Daoy (cell line): ENCODE measurements at regions not wholly inside any gene's neighbourhood (a gene's known extent, or its start where the extent isn't known, plus 50 kb on each side); places are given as distances from the start of the nearest gene placed in this dataset.

Experiments
- DNase-seq: peaks from one replicate; pipeline ENCODE4 v3.0.0-alpha.2; 2015; ENCODE audit warnings: low read depth

- DNase-seq: no peak
These were observed 81.7 kb upstream of the HMHB1 start for GRCh38 chr5:143730112-143730801.

- DNase-seq: no peak
These were observed 82.5 kb upstream of the HMHB1 start for GRCh38 chr5:143729334-143729946.

DNA sequence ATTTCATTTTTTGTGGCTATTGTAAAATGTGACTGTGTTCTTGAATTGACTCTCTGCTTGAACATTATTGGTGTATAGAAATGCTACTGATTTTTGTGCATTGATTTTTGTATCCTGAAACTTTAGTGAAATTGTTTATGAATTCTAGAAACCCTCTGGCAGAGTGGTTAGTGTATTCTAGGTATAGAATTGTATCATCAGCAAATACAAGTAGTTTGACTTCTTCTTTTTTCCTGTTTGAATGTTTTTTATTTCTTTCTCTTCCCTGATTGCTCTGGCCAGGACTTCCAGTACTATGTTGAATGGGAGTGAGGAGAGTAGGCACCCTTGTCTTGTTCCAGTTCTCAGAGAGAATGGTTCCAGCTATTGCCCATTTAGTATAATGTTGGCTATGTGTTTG is 88.8 kb upstream of the HMHB1 start:
- no peak for DNase-seq

GRCh38 chr5:143721925-143722324 is 90.0 kb upstream of the HMHB1 start:
- DNase-seq: no peak

DNA sequence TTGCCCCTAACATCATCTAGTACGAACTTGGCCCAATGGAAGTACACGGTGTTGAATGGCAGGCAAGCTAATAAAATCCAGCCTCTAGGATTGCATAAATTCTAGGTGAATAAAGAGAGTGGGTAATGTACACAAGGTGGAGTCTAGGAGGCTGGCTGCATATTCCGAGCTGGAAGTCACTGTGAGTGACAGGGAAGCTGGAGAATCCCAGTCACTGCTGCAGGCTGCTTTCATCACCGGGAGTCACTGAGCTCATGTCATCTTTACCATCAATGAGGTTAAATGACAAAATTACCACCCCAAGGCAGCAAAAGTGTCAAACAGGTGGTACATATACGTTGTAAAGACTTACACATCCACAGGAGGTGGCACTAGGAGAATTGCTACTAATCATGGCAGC is 91.3 kb upstream of the HMHB1 start:
- DNase-seq: no peak

DNA sequence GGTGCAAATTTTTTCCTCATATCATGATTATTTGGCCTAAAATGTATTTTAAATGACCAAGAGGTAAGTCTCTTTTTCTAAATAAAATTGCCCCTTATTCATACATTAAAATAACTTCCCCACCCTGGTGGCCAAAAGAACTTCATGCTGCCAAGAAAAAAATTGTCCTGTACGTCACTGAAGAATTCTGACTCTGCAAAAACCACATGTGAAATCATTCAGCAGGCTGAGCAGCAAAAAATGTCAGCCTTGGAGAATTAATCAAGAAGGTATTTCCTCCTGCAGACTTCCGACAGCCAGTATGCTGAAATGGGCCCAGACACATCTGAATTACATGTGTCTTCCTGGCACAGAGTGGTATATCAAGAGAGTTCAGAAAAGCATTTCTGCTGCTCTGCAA is 94.6 kb upstream of the HMHB1 start:
- peak; percentile 52 for DNase-seq

DNA sequence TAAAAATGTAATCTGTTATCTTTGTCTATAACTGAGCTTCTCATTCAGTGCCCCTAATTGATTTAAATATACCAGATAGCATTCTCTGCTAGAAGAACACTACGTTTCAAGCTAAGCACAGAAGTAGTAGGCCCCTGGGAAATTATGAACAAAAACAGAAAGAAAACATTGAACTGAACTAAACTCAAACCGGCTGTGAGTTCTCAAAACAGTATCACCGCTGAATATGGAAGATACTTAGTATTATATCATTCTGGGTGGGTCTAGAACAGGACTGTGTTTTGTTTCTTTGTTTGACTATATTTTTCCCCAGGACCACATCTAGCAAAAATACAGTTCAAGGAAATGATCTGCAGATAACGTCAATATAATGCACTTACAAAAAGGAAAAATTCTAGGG is 95.1 kb upstream of the HMHB1 start:
- no peak for DNase-seq

- no peak for DNase-seq
These were observed 96.3 kb upstream of the HMHB1 start for GRCh38 chr5:143715616-143716015.

DNA sequence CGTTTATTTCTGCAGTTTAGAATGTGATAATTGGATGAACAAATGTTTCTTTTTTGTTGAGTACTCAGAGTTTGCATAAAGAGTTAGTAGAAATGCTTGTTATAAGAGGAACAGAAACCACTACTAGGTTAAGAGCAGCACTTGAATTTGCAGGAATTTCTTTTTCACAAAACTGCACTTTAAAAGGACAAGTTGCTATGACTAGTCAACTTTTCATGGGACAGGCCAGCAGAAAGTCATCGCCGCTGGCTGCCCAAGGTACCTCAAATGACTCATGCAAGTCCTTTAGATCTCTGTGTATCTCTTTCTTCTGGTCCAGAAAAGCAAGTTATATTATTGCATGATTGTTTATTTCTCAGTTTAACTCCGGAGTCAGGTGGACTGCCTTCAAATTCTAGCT is 97.3 kb upstream of the HMHB1 start:
- DNase-seq: no peak

DNA sequence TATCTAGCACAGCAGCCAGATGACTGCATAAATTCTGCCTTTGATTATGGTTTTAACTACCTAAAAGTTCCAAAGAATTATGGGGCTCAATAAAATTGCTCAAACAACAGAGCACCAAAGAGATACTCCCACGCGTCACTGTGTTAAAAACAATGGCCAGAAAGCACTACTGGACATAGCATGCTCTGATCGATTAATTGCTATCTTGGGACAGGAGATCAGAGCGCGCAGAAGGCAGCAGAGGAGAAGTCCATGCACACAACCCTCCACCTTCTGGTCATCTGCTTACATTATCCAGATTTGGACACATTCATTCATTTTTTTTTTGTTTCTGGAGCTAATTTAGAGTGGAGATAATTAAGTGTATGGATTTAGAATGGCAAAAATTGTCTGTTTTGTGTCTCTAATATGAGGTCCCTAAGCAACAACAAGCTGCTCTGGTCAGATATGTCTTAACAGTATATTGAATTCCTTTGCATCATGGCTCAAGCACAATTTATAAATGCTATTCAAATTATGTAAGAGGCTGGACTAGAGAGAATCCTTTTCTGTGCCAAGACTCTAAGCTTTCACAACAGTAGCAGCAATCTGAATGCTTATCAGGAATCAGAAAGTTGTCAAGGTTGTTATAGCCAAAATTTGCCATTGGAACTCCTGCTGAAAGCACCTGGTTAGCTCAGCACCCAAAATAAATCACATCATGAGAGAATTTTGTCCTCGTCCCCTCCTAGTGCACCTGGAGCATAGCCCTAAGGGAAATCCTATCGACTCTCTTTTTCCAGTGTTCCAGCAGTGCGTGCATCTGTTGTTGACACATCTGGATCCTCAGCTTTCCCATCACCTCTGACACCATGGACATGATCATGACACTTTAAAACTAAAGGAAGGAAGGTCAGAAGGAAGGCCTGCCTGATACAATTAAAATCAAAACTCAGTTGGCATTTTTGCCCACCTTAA is 98.6 kb upstream of the HMHB1 start:
- DNase-seq: no peak

DNA sequence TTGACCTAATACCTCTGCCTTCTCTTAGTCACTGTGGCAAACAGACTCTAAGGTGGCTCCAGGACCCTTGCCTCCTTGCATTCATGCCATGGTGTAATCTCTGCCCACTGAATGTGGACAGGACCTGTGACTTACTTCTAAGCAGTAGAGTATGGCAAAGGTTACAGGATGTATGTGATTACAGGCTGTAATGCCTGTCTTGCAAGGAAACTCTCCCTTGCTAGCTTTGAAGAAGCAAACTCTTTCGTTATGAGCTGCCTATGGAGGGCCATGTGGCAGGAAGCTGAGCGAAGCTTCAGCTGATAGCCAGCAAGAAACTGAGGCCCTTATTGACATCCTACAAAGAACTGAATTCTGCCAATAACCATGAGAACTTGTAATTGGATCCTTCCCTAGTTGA is 103.3 kb upstream of the HMHB1 start:
- DNase-seq: no peak

GRCh38 chr5:143707806-143708205 is 104.2 kb upstream of the HMHB1 start:
- no peak for DNase-seq

DNA sequence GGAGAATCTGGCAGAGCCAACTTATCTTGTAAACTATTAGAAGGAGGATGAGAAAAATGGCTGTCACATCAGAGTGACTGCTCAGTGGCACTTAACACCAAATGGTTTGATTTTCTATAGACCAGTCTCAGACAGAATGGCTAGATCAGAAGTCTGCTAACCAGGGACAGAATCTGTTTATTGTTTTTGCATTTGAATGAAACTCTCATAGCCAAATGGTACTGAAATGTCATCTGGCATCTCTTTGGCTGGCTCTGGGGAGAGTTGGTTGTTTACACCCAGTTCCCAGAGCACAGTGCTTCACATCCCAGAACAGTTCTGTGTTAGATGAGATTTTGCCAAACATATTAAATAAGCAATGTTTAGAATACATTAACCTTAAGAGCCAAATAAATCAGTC is 106.6 kb upstream of the HMHB1 start:
- no peak for DNase-seq

DNA sequence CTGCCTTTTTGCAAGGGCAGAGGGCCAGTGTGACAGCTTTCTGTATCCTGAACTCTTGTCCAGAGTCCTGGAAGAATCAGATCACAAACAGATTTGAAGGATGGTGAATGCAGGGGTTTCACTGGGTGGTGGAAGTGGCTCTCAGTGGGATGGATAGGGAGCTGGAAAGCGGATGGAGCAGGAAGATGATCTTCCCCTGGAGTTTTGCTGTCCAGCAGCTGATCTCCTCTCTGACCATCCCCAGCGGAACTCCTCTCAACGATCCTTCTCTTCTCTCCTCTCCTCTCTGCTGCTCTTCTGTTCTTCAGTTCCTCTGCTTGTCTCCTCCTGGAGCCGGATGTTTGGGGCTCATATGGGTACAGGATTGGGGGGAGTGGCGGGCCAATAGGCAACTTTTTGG is 108.3 kb upstream of the HMHB1 start:
- no peak for DNase-seq

DNA sequence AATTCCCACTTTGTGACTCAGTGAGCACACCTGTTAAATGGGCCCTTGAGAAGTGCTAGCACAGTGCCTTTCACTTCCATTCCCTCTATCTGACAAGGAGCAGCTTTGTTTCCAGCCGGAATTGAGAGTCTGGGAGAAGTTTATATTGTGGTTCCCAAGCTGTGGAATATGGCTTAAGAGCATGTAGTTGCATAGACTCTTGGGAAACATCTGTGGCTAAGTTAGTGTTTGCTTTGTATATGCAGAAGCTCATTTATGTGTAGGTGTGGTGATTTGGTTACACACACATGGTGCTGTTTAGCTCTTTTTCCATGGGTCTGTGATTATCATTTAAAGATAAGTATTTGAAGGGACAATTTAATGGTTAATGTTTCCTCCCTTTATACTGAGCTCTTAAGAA is 110.5 kb upstream of the HMHB1 start:
- DNase-seq: no peak

DNA sequence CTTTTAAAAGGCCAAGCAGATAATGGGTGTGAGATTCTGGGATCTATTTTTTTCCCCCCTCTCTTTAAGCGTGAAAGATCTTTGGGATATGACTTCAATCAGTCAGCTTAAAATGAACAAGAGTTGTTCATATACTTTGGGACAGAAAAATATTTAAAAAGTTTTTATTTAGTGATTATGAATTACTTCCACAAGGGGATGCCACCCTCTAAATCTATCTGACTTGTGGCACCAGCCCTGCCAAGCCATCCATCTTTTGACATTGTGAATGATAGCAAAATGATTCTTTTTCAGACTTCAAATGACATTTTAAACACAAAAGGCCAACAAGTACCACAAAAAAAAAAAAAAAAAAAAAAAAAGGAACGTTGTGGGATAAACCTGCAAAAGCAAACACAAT is 111.0 kb upstream of the HMHB1 start:
- no peak for DNase-seq

DNA sequence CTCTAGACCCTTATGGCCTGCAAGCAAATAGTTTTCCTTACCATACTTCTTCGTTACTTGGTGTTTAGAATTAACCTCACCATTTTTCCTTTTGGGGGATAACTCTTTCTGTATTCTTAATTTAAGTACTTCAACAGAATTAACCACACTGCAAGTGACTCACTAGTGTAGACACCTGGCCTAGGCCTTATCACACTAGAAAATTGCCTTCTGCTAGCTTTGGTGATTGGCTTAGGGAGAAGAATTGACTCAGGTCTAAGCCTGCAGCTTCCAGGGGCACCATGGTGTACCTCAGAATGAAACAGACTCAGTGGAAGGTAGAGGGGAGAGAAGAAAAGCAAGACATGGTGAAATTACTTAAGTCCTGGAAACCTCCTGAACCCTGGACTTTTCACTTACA is 112.8 kb upstream of the HMHB1 start:
- DNase-seq: no peak

- DNase-seq: no peak
These were observed 113.4 kb upstream of the HMHB1 start for GRCh38 chr5:143698574-143698973.

GRCh38 chr5:143696921-143697320 is 115.0 kb upstream of the HMHB1 start:
- no peak for DNase-seq

DNA sequence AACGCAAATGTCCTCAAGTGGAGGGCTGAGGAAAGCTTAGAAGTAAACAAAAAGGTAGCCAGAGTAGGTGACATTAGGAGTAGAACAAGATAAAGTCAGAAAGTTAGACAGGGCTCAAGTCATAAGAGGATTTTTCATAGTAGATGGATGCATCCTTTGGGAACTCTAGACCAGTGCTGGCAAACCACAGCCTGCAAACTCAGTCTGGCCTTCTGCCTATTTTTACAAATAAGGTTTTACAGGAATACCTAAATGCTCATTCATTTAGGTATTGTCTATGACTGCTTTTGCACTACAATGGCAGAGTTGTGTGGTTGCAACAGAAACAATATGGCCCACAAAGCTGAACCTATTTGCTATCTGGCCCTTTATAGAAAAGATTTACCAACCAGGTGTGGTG is 116.0 kb upstream of the HMHB1 start:
- DNase-seq: no peak

GRCh38 chr5:143695244-143695864 is 116.6 kb upstream of the HMHB1 start:
- no peak for DNase-seq

DNA sequence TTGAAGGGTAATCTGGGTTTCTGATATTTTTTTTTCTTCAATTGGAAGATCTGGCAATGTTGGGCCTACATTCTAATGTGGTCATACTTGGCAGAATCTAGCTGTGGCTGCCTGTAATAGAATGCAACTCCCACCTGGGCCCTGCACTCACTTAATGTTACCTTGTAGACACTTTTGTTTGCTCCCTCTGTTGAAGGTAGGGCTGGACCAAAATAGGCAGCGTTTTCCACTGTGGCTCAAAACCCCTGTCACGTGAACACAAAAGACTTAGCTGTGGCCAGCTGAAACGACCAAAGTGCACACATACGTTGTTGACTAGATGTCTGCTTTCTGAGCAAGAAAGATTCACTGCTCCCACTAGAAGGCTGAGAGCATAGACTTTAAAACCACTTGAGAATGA is 117.6 kb upstream of the HMHB1 start:
- no peak for DNase-seq
